ENCODE measurements at regions not wholly inside any gene's neighbourhood (a gene's known extent, or its start where the extent isn't known, plus 50 kb on each side); places are given as distances from the start of the nearest gene placed in this dataset.
"Not testable (repeated sequence)": the region's sequence is repeated elsewhere in the genome, so short reads cannot be mapped to it uniquely, and the experiment has no call there.

DNA sequence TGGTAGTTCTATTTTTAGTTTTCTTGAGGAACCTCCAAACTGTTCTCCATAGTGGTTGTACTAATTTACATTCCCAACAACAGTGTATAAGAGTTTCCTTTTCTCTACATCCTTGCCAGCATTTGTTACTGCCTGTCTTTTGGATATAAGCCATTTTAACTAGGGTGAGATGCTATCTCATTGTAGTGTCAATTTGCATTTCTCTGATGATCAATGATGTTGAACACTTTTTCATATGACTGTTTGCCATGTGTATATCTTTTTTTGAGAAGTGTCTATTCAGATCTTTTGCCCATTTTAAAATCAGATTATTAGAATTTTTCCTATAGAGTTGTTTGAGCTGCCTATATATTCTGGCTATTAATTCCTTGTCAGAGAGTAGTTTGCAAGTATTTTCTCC is 138.9 kb downstream of the MACROH2A1 start:
- H3K4me1 Mint-ChIP-seq (ENCODE audit: low read depth); H3K4me3 Mint-ChIP-seq; H3K27me3 Mint-ChIP-seq; H3K27ac Mint-ChIP-seq; intact Hi-C loops (cut with micrococcal nuclease); H3K9me3 Mint-ChIP-seq; H3K36me3 Mint-ChIP-seq (ENCODE audit: low read depth): not testable (repeated sequence)

DNA sequence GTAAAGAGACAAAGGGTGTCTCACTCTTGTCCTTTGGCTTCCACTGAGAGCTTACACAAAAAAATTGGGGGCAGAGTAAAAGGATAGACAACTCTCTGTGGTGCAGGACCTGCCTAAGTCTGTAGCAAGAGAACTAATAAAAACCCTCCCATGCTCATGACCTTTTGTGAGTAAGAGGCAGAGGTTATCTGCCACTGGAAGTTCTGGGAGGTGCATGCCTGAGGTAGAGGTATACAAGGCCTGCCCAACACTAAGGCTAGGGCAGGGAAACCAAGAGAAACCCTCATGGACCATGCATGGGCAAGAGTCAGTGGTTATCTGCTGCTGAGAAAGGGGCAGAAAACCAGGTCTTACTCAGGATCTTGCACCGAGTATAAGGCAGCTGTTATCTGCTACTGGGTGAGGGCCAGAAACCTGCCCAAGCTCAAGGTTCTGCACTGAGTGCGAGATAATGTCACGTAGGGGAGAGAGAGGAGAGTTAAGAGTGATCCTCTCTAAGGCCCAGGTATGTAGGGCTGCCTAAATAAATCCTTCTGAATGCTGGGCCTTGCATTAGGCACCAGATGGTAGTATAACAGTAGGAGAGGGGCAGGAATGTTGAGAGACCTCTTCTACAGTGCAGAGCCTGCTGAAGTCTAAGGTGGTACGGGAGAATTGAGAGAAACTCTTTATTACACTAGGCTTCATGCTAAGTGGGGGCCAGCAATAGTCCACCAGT is 143.4 kb downstream of the MACROH2A1 start:
- H3K27me3 Mint-ChIP-seq: no peaks in the 10 kb centered on the region
- no peak overlapping the region for H3K27ac Mint-ChIP-seq
- H3K4me1 Mint-ChIP-seq (ENCODE audit: low read depth): no peaks in the 10 kb centered on the region
- intact Hi-C loops (cut with micrococcal nuclease): no loop called here
- H3K4me3 Mint-ChIP-seq: no peak overlapping the region
- no peaks in the 10 kb centered on the region for H3K36me3 Mint-ChIP-seq (ENCODE audit: low read depth)
- peaks cover 20% of the 10 kb centered on the region for H3K9me3 Mint-ChIP-seq

DNA sequence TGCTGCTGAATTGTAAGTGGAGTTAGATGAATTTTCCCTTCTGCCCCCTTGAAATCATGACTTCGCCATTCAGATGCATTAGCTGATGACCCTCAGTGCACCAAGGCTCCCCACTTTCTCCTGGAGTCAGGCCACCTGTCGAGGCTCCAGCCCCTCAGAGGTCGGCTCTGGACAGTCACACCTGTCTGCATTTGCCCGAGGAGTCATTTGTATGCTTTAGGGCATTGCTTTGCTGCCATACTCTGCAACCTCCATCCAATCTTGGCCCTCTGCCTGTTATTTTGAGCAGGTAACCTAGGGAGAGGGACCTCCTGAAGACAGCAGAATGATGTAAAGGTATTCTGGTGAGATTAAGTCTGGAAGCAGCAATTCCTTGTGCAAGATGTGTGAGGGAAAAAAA is 144.8 kb downstream of the MACROH2A1 start:
- peaks cover 11% of the 10 kb centered on the region for H3K9me3 Mint-ChIP-seq
- no peak overlapping the region for H3K27ac Mint-ChIP-seq
- intact Hi-C loops (cut with micrococcal nuclease): no loop called here
- H3K4me1 Mint-ChIP-seq (ENCODE audit: low read depth): no peaks in the 10 kb centered on the region
- H3K36me3 Mint-ChIP-seq (ENCODE audit: low read depth): no peaks in the 10 kb centered on the region
- H3K27me3 Mint-ChIP-seq: no peaks in the 10 kb centered on the region
- no peak overlapping the region for H3K4me3 Mint-ChIP-seq

DNA sequence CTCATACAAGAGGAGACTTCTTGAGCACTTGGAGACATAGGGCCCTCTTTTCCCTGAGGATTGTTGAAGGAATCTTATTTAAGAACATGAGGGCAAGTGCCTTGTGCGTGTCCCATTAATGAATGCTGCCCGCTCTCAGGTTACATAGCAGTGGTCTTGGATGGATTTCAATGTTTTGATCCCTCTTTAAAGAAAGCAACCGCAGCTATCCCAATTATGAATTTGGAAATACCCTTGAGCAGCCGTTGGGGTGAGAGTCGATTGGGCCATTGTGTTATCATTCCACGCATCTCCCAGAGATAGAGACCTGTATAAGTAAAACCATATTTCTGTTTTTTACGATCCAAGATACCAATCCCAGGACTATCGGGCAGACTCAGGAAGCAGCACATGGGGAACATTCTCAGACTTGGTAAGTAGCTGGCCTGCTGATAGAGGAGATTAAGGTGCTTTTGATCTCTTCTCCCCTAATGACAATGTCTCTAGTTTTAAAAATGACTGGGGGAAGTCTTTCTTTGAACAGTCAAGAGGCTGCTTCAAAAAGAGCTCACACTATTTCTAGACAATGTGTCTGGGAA is 145.3 kb downstream of the MACROH2A1 start:
- intact Hi-C loops (cut with micrococcal nuclease): no loop called here
- H3K4me1 Mint-ChIP-seq (ENCODE audit: low read depth): no peaks in the 10 kb centered on the region
- no peak overlapping the region for H3K27ac Mint-ChIP-seq
- H3K27me3 Mint-ChIP-seq: no peaks in the 10 kb centered on the region
- no peak overlapping the region for H3K4me3 Mint-ChIP-seq
- peaks cover 11% of the 10 kb centered on the region for H3K9me3 Mint-ChIP-seq
- H3K36me3 Mint-ChIP-seq (ENCODE audit: low read depth): no peaks in the 10 kb centered on the region

DNA sequence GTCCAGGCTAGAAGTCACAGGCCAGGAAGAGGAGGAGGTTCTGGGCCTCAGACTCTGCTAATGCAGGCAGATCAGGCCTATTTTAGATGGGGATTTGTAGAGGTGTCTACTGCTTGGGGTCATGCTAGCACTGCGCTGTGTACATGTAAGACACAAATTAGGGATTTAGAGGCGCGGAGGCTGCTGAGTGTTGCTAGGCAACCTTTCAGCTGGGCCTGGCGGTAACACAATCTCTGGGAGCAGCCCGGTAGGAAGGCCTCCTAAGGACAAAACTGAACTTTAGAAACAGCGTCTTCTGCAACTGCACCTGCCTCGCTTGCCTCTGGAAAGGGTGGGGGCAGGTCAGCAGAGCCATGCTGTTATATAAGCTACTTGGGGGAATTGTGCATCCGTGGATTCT is 147.9 kb downstream of the MACROH2A1 start:
- intact Hi-C loops (cut with micrococcal nuclease): no loop called here
- H3K4me1 Mint-ChIP-seq (ENCODE audit: low read depth): peaks cover 20% of the 10 kb centered on the region
- H3K27ac Mint-ChIP-seq: no peak overlapping the region
- H3K36me3 Mint-ChIP-seq (ENCODE audit: low read depth): no peaks in the 10 kb centered on the region
- no peaks in the 10 kb centered on the region for H3K27me3 Mint-ChIP-seq
- H3K9me3 Mint-ChIP-seq: peaks cover 11% of the 10 kb centered on the region
- no peak overlapping the region for H3K4me3 Mint-ChIP-seq

DNA sequence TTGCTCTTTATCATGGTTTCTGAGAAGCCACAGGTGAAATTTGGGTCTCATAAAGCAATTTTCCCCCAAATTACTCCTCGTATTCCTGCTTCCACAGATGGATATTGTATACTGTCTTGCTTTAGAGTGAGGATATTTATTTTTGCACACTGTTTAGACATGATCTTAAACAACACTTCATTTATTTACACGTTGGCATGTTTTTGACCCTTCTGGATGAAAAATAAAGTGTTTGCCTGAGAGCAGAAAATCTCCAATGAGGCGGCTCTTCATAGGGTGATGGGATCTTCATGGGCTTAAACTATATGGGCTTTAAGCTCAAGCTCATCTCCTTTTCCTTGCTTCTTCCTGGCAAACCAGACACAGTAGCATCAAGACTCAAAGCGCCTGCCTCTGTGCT is 148.4 kb downstream of the MACROH2A1 start:
- peaks cover 24% of the 10 kb centered on the region for H3K4me1 Mint-ChIP-seq (ENCODE audit: low read depth)
- intact Hi-C loops (cut with micrococcal nuclease): no loop called here

DNA sequence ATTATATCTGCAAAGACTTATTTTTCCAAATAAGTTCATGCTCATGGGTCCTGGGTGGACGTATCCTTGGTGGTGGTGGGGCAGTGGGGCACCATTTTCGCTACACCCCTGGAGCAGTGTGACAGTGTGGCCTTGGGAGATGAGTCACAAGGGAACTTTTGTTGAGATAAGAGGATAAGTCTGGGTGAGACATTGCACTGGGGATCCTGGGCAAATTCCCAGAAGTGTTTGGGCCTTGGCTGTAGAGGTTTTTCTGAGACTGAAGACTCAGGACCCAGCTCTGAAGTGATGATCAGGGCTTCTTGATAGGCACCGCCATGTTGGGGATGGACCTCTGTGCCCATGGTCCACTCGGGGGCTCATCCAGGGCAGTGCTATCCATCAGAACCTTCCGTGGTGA is 149.4 kb downstream of the MACROH2A1 start:
- Mint-ChIP-seq H3K27me3 (peaks cover 1% of the 10 kb centered on the region), H3K4me3 (no peak overlapping the region), H3K4me1 (ENCODE audit: low read depth) (peaks cover 33% of the 10 kb centered on the region), H3K27ac (no peak overlapping the region), H3K36me3 (ENCODE audit: low read depth) (no peaks in the 10 kb centered on the region), H3K9me3 (peaks cover 11% of the 10 kb centered on the region)
- intact Hi-C loops (cut with micrococcal nuclease): no loop called here

More for the DNA sequence above, 148.4 kb downstream of the MACROH2A1 start:
- Mint-ChIP-seq H3K9me3 (peaks cover 11% of the 10 kb centered on the region), H3K36me3 (ENCODE audit: low read depth) (no peaks in the 10 kb centered on the region), H3K27me3 (no peaks in the 10 kb centered on the region), H3K27ac (no peak overlapping the region), H3K4me3 (no peak overlapping the region)

DNA sequence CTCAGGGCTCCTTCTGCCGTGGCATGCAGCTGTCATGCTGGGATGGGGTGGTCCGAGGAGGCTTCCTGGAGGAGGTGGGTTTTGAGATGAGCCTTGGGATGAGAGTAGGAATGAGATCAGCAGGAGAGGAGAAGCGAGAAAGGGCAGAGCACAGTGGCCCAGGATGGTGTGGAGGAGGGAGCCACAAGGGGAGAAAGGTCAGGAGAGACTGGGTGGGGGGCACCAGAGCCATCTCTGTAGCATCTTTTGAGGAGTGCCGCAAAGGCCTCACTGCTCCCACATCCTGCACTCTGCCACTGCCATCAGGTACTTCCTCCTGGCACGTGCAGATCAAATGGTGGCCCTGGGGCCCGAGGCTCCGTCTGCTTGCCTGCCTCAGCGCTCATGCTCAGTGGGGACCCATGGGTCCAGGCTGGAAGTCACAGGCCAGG is 150.2 kb downstream of the MACROH2A1 start:
- Mint-ChIP-seq H3K9me3 (peaks cover 11% of the 10 kb centered on the region), H3K27ac (no peak overlapping the region), H3K27me3 (peaks cover 1% of the 10 kb centered on the region), H3K4me3 (no peak overlapping the region), H3K4me1 (ENCODE audit: low read depth) (peaks cover 33% of the 10 kb centered on the region), H3K36me3 (ENCODE audit: low read depth) (no peaks in the 10 kb centered on the region)
- intact Hi-C loops (cut with micrococcal nuclease): no loop called here

DNA sequence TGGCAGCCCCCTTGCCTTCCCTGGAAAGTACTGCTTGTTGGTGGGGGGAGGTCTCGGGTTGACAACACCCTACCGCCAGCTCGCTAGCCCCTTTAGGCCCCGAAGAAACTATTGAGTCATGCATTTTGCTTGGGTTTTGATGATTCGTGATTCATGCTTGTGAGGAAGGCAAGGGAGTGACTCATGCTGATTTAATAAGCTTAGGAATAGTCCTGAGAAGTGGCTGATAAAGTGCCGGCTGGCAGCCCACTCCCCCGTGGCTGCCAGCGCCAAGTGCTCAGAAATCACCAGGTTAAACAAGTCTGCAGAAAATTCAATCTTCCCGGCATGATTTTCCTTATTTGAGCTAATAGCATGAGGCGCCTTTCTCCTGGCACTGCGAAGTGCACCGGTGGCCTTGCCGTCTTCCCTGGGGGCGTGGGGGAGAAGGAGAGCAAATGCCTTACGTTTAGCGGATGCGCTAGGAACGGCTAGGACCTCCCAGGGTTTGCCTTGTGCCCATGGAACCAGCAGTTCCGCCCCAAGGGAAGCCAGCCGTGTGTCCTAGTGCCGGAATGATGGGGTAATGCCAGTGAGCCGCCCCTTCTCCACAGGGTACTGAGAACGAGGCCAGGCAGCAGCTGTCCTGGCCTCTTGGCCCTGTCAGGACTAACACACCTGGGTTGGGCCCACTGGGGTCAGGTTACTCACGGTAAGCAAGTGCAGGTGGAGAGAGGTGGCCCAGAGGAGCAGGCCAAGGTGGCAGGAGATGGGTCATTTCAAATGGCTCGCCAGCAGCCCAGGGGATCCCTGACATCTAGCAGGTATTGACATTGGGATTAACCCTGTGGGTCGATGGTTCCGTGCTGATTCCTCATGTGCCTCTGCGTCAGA is 151.9 kb downstream of the MACROH2A1 start:
- intact Hi-C loops (cut with micrococcal nuclease): no loop called here
- Mint-ChIP-seq H3K9me3 (peaks cover 7% of the 10 kb centered on the region), H3K4me3 (no peak overlapping the region), H3K27ac (no peak overlapping the region), H3K4me1 (ENCODE audit: low read depth) (peaks cover 38% of the 10 kb centered on the region), H3K36me3 (ENCODE audit: low read depth) (no peaks in the 10 kb centered on the region), H3K27me3 (peaks cover 1% of the 10 kb centered on the region)

DNA sequence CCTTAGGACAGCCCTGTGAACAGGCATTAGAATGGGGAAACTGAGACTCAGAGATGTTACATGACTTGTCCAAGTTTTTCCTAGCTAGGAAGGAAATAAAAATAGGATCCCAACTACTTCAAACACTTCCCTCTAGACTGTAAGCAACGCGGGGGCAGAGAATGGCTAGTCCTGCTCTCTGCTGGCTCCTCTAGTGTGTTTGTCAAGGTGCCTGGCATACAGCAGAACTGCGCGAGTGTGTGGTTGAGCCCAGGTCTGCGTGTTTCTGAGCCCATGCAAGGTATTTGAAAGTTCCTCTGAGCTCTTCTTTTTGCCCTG is 152.5 kb downstream of the MACROH2A1 start:
- H3K9me3 Mint-ChIP-seq: peaks cover 1% of the 10 kb centered on the region
- no peaks in the 10 kb centered on the region for H3K36me3 Mint-ChIP-seq (ENCODE audit: low read depth)
- no peak overlapping the region for H3K4me3 Mint-ChIP-seq
- H3K4me1 Mint-ChIP-seq (ENCODE audit: low read depth): peaks cover 38% of the 10 kb centered on the region
- intact Hi-C loops (cut with micrococcal nuclease): no loop called here
- H3K27ac Mint-ChIP-seq: no peak overlapping the region
- peaks cover 1% of the 10 kb centered on the region for H3K27me3 Mint-ChIP-seq

DNA sequence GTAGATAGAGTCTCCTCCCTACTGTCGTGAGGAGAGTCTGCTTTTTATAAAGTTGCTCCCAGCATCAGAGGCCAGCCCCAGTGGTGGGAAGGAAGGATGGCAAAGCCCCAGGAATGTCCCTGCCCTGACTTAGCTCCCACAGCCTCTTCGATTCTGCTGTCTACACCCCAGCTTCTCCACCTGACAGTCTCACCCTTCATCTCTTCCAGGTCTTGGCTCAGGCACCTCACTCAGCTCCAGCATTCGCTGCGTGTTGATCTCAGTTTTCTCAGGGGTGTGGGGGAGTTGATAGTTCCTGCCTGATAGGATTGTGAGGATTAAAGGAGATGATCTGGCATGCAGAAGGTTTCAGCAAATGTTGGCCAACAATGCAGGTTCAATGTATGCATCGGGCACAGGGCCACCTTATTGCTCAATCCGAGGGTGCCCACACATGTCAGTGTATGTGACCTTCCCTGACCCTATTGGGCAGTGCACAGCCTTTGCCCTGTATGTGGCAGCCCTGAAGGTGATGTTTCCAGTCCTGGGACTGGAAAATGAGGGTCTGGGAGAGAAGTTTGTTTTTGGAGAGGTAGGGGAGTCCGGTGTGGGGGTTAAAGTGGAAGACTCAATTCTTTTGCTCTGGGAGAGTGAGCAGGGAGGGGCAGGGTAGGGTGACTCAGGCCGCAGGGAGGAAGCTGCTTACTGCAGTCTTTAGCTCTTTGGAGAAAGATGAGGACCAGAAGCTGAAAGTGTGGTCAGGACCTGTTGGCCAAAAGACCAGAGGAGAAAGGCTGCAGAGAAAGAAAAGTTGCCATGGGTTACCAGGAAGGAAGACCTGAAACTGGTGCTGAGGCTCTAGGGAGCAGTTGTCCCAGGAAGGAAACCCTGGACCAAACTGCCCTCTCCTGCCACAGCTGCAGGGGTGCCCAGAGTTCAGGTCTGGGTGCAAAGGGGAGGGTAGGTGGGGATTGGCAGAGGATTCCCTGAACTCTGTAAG is 153.2 kb downstream of the MACROH2A1 start:
- intact Hi-C loops (cut with micrococcal nuclease): no loop called here
- Mint-ChIP-seq H3K9me3 (no peaks in the 10 kb centered on the region), H3K27ac (peak overlapping the region; percentile 20), H3K27me3 (peaks cover 4% of the 10 kb centered on the region), H3K4me1 (ENCODE audit: low read depth) (peaks cover 38% of the 10 kb centered on the region), H3K36me3 (ENCODE audit: low read depth) (no peaks in the 10 kb centered on the region), H3K4me3 (no peak overlapping the region)

DNA sequence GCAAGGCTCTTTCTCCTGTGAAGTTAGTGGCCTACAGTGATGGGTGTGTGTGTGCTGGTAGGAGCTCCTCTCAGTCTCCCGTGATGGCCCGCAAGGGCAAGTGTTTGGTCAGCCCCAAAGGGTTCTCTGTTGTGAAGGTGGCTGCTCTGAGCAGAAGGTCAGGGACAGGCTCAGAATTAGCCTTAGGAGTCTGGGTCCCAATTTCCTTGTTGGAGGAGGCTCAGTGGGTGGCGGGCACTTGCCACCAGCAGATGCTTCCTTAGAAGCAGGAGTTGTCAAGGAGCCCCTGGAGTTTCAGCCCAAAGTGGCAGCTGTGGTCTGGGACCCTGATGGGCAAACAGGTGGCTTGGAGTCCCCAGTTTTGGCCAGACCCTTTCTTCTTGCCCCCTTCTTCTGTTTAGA is 154.4 kb downstream of the MACROH2A1 start:
- H3K36me3 Mint-ChIP-seq (ENCODE audit: low read depth): no peaks in the 10 kb centered on the region
- H3K4me1 Mint-ChIP-seq (ENCODE audit: low read depth): peaks cover 38% of the 10 kb centered on the region
- no peaks in the 10 kb centered on the region for H3K9me3 Mint-ChIP-seq
- intact Hi-C loops (cut with micrococcal nuclease): no loop called here
- H3K27ac Mint-ChIP-seq: peak overlapping the region; percentile 20
- H3K27me3 Mint-ChIP-seq: peaks cover 7% of the 10 kb centered on the region
- no peak overlapping the region for H3K4me3 Mint-ChIP-seq

DNA sequence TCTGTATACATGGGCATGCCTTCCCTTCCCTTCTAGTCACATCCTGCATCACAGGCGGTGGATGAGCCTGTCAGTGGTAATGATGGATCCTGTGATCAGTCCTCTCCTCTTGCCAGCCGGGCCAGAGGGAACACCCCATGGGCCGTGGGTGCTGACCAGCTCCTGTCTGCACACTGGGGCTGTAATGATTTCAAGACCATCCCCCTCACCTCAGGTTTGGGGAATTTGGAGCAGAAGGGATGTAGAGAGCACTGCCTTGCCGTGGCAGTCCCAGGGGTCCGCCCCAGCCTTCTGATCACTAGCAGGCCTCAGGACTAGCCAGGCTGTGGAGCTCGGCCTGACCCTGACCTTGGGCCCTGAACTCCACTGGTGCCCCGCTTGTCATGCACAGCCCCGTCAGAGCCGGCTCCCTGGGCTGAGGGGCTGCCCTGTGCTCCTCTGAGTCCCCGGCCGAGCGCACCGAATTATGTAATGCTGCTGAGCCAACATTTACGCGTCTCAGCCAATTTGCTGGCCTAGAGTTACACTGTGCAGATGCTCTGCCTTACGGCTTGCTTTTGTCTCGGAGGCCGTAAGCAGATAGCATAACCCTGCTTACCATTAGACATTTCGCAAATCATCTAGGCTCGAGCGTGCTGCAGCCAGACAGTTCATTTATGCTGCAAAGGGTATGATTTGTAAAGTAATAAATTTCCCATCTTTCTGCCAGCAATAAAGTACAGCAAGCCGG is 155.3 kb downstream of the MACROH2A1 start:
- Mint-ChIP-seq H3K4me3 (no peak overlapping the region), H3K27me3 (peaks cover 7% of the 10 kb centered on the region), H3K4me1 (ENCODE audit: low read depth) (peaks cover 38% of the 10 kb centered on the region), H3K36me3 (ENCODE audit: low read depth) (no peaks in the 10 kb centered on the region), H3K9me3 (no peaks in the 10 kb centered on the region), H3K27ac (no peak overlapping the region)
- intact Hi-C loops (cut with micrococcal nuclease): no loop called here

Measured in dendritic cell treated with granulocyte-macrophage colony-stimulating factor and Interleukin-4, amounts not matched to agents 40 ng/mL and 50 ng/mL, for 4 days (primary cell).